ENCODE measurements at regions not wholly inside any gene's neighbourhood (a gene's known extent, or its start where the extent isn't known, plus 50 kb on each side); places are given as distances from the start of the nearest gene placed in this dataset.

- H3K27me3 ChIP-seq (ENCODE audit: control insufficient read depth in 1 of 2, insufficient read depth in 2 of 2, low read length in 2 of 2), result no peaks in the 10 kb centered on the region
- POLR2A ChIA-PET, result no interaction called here
- no peak overlapping the region for H3K4me3 Mint-ChIP-seq
- no peaks in the 10 kb centered on the region for H3K4me1 Mint-ChIP-seq (ENCODE audit: low read depth)
- CTCF ChIA-PET, result no interaction called here
- H3K36me3 Mint-ChIP-seq (ENCODE audit: low read depth), result no peaks in the 10 kb centered on the region
- peaks cover 6% of the 10 kb centered on the region for H3K27me3 Mint-ChIP-seq
- H3K4me3 ChIP-seq (ENCODE audit: low read length), result no peak overlapping the region
- H3K36me3 ChIP-seq (ENCODE audit: insufficient read depth, low read length), result no peaks in the 10 kb centered on the region
- intact Hi-C loops (cut with DNase I, micrococcal nuclease), result no loop called here
- no peak for DNase-seq
- H3K4me1 ChIP-seq (ENCODE audit: insufficient read depth, low read length), result no peaks in the 10 kb centered on the region
- TF ChIP-seq CTCF (IDR thresholded peaks at IDR 0.05), result no peak
- H3K27ac Mint-ChIP-seq, result no peak overlapping the region
- no peak for ATAC-seq (ENCODE audit: poor library complexity)
- no peaks in the 10 kb centered on the region for H3K9me3 ChIP-seq (ENCODE audit: control insufficient read depth in 1 of 2, insufficient read depth in 1 of 2, low read length in 2 of 2)
- no peak overlapping the region for H3K27ac ChIP-seq (ENCODE audit: low read depth in 1 of 2, low read length in 2 of 2)
- H3K9me3 Mint-ChIP-seq, result no peaks in the 10 kb centered on the region
Observed at GRCh38 chr2:128533101-128533500, 214.4 kb upstream of the HS6ST1 start.

DNA sequence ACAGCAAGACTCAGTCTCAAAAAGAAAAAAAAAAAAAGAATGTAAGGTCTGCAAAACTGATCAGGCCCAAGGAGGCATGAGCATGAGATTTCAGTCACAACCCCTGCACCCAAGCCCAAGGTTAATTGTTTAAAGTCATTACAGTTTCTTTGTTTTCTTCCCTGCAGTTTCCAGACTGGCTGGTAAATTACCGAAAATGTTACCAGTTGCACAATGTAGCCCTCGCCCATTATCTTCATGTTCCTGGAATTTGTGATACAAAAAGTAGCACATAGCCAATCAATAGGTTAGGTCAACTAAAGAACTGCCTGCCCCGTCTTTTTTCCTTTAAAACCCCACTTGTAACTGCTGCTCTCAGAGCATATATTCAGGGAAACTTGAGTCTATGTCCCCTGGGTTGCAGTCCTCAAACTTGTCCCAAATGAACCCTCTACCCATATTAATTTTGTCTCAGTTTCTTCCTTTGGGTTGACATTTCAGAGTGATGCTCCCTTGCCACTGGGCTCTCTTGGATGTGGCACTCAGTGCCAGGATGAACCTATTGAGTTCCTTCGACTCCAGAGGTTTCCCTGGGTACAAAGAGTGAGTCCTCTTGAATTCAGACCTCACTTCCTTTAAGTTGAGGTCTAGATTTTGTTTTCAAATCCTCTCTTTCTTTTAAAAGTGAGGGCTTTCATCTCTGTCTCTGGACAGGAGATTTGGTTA lies 216.2 kb upstream of the HS6ST1 start:
- H3K9me3 Mint-ChIP-seq, result no peaks in the 10 kb centered on the region
- ChIA-PET POLR2A (no interaction called here), CTCF (no interaction called here)
- H3K4me1 ChIP-seq (ENCODE audit: insufficient read depth, low read length), result no peaks in the 10 kb centered on the region
- intact Hi-C loops (cut with DNase I, micrococcal nuclease), result no loop called here
- H3K36me3 ChIP-seq (ENCODE audit: insufficient read depth, low read length), result no peaks in the 10 kb centered on the region
- DNase-seq (no peak), ATAC-seq (ENCODE audit: poor library complexity) (no peak)
- H3K27ac ChIP-seq (ENCODE audit: low read depth in 1 of 2, low read length in 2 of 2), result no peak overlapping the region
- no peaks in the 10 kb centered on the region for H3K9me3 ChIP-seq (ENCODE audit: control insufficient read depth in 1 of 2, insufficient read depth in 1 of 2, low read length in 2 of 2)
- H3K4me1 Mint-ChIP-seq (ENCODE audit: low read depth), result no peaks in the 10 kb centered on the region
- no peak overlapping the region for H3K27ac Mint-ChIP-seq
- no peak overlapping the region for H3K4me3 ChIP-seq (ENCODE audit: low read length)
- H3K27me3 ChIP-seq (ENCODE audit: control insufficient read depth in 1 of 2, insufficient read depth in 2 of 2, low read length in 2 of 2), result no peaks in the 10 kb centered on the region
- H3K36me3 Mint-ChIP-seq (ENCODE audit: low read depth), result no peaks in the 10 kb centered on the region
- no peak overlapping the region for H3K4me3 Mint-ChIP-seq
- no peak for TF ChIP-seq CTCF (IDR thresholded peaks at IDR 0.05)
- H3K27me3 Mint-ChIP-seq, result peaks cover 6% of the 10 kb centered on the region

DNA sequence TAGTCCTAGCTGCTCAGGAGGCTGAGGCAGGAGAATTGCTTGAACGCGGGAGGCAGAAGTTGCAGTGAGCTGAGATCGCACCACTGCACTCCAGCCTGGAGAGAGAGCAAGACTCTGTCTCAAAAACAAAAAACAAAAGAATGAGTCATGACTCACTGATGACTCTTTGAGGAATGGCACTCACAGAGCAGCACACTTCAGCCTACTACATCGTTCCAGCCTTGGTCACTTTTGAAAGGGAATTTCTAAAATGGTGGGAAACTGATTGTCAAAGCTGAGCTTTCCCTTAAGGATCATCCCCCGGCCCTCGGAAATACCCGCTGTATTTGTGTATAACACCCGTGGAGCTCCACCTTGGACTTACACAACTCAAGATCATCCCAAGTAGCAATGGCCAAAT lies 217.3 kb upstream of the HS6ST1 start:
- ChIA-PET CTCF (no interaction called here), POLR2A (no interaction called here)
- intact Hi-C loops (cut with DNase I, micrococcal nuclease), result no loop called here
- Mint-ChIP-seq H3K4me3 (no peak overlapping the region), H3K27me3 (peaks cover 6% of the 10 kb centered on the region), H3K27ac (no peak overlapping the region), H3K4me1 (ENCODE audit: low read depth) (no peaks in the 10 kb centered on the region), H3K36me3 (ENCODE audit: low read depth) (no peaks in the 10 kb centered on the region), H3K9me3 (no peaks in the 10 kb centered on the region)
- DNase-seq, result no peak
- no peak for ATAC-seq (ENCODE audit: poor library complexity)
- no peak overlapping the region for H3K4me3 ChIP-seq (ENCODE audit: low read length)
- no peaks in the 10 kb centered on the region for H3K27me3 ChIP-seq (ENCODE audit: control insufficient read depth in 1 of 2, insufficient read depth in 2 of 2, low read length in 2 of 2)
- no peaks in the 10 kb centered on the region for H3K9me3 ChIP-seq (ENCODE audit: control insufficient read depth in 1 of 2, insufficient read depth in 1 of 2, low read length in 2 of 2)
- no peak for TF ChIP-seq CTCF (IDR thresholded peaks at IDR 0.05)
- H3K4me1 ChIP-seq (ENCODE audit: insufficient read depth, low read length), result no peaks in the 10 kb centered on the region
- no peak overlapping the region for H3K27ac ChIP-seq (ENCODE audit: low read depth in 1 of 2, low read length in 2 of 2)
- no peaks in the 10 kb centered on the region for H3K36me3 ChIP-seq (ENCODE audit: insufficient read depth, low read length)

Data from CD4-positive, alpha-beta T cell (primary cell).